CD4-positive, alpha-beta memory T cell (primary cell): ENCODE measurements at regions not wholly inside any gene's neighbourhood (a gene's known extent, or its start where the extent isn't known, plus 50 kb on each side); places are given as distances from the start of the nearest gene placed in this dataset.
"Not testable (repeated sequence)": the region's sequence is repeated elsewhere in the genome, so short reads cannot be mapped to it uniquely, and the experiment has no call there.

Experiments
- CTCF ChIA-PET: fragments of 350-600 bp; sonication (Branson Sonifier 250); formaldehyde crosslinking; loops from one replicate; lab custom pipeline; 2021; ENCODE audit warnings: inconsistent platforms; ENCODE audit not compliant: partially characterized antibody; lab: Charles Lee
- POLR2A ChIA-PET: fragments of 350-600 bp; sonication (Branson Sonifier 250); formaldehyde crosslinking; loops from one replicate; lab custom pipeline; 2021; ENCODE audit not compliant: partially characterized antibody; lab: Charles Lee
- DNase-seq, 5 donors: peaks; one replicate each; pipeline versions ENCODE4 v3.0.0 to v3.0.0-alpha.2; 2020 to 2022; ENCODE audit warnings: mixed read lengths in 1 of 5
- H3K27ac ChIP-seq: one replicate; pipeline ENCODE4 v1.7.0; 2013; ENCODE audit warnings: low read depth, low read length
- H3K27me3 ChIP-seq: 2 replicates; pipeline ENCODE4 v1.7.0; 2013; ENCODE audit warnings: mild to moderate bottlenecking, low read length, moderate library complexity; ENCODE audit not compliant: insufficient read depth
- H3K36me3 ChIP-seq: 2 replicates; pipeline ENCODE4 v1.7.0; 2013; ENCODE audit warnings: mild to moderate bottlenecking, low read length, moderate library complexity; ENCODE audit not compliant: insufficient read depth
- H3K4me1 ChIP-seq: 2 replicates; pipeline ENCODE4 v1.7.0; 2013; ENCODE audit warnings: mild to moderate bottlenecking, low read length, moderate library complexity; ENCODE audit not compliant: insufficient read depth
- H3K4me3 ChIP-seq, 2 donors: one replicate each; pipeline ENCODE4 v1.7.0; 2013; ENCODE audit warnings: low read length in 2 of 2, mild to moderate bottlenecking in 1 of 2
- H3K9me3 ChIP-seq, 2 donors: one replicate each; pipeline ENCODE4 v1.7.0; 2013; ENCODE audit warnings: low read length in 2 of 2, control low read depth in 1 of 2; ENCODE audit not compliant: control insufficient read depth in 1 of 2
- H3K27ac Mint-ChIP-seq, 7 donors: one replicate each; pipeline ENCODE4 v1.8.0; 2020 to 2021; ENCODE audit warnings: mixed read lengths in 7 of 7, mild to moderate bottlenecking in 6 of 7, inconsistent platforms in 3 of 7, moderate library complexity in 3 of 7
- H3K27me3 Mint-ChIP-seq, 2 donors: one replicate each; pipeline ENCODE4 v1.8.0; 2020 to 2021; ENCODE audit warnings: mixed read lengths in 2 of 2
- H3K36me3 Mint-ChIP-seq, 2 donors: one replicate each; pipeline ENCODE4 v1.8.0; 2020 to 2021; ENCODE audit warnings: mixed read lengths in 2 of 2, inconsistent platforms in 1 of 2, mild to moderate bottlenecking in 1 of 2
- H3K4me1 Mint-ChIP-seq, 4 donors: one replicate each; pipeline ENCODE4 v1.8.0; 2020 to 2021; ENCODE audit warnings: mixed read lengths in 4 of 4, mild to moderate bottlenecking in 1 of 4
- H3K4me3 Mint-ChIP-seq, 8 donors: one replicate each; pipeline ENCODE4 v1.8.0; 2020 to 2021; ENCODE audit warnings: mixed read lengths in 8 of 8, mild to moderate bottlenecking in 7 of 8, moderate library complexity in 6 of 8, inconsistent platforms in 3 of 8
- H3K9me3 Mint-ChIP-seq, 8 donors: one replicate each; pipeline ENCODE4 v1.8.0; 2020 to 2021; ENCODE audit warnings: mixed read lengths in 8 of 8, mild to moderate bottlenecking in 5 of 8, inconsistent platforms in 3 of 8, moderate library complexity in 1 of 8
- intact Hi-C: fragments of 100-400 bp; cut with micrococcal nuclease; formaldehyde crosslinking; loops from one replicate; pipeline ENCODE4 v1.15.1; 2023

- H3K4me3 ChIP-seq, H3K9me3 ChIP-seq, H3K27ac ChIP-seq, H3K36me3 ChIP-seq, H3K4me3 Mint-ChIP-seq, H3K36me3 Mint-ChIP-seq, H3K4me1 ChIP-seq, DNase-seq, CTCF ChIA-PET, H3K27me3 ChIP-seq, H3K27ac Mint-ChIP-seq, intact Hi-C loops: not testable (repeated sequence)
- POLR2A ChIA-PET: interaction anchor here (0.7 to 1.8 kb wide), 2 partner anchors 9 to 14 kb away, joined by 3 to 7 read pairs; no protein-coding TSS in a partner anchor
- Mint-ChIP-seq H3K4me1 (peaks cover 1 to 13% (median 3%) of the 10 kb centered on the region in 4 donors), H3K9me3 (peaks cover 0 to 12% (median 4%) of the 10 kb centered on the region in 8 donors), H3K27me3 (peaks cover 8 to 12% of the 10 kb centered on the region in 2 donors)
Observed at GRCh38 chr15:69769336-69769735, 316.7 kb downstream of the RPLP1 start.

DNA sequence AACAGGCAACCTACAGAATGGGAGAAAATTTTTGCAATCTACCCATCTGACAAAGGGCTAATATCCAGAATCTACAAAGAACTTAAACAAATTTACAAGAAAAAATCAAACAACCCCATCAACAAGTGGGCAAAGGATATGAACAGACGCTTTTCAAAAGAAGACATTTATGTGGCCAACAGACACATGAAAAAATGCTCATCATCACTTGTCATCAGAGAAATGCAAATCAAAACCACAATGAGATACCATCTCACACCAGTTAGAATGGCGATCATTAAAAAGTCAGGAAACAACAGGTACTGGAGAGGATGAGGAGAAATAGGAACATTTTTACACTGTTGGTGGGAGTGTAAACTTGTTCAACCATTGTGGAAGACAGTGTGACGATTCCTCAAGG lies 321.6 kb downstream of the RPLP1 start:
- H3K27ac Mint-ChIP-seq, POLR2A ChIA-PET, H3K4me1 ChIP-seq, H3K36me3 Mint-ChIP-seq, H3K4me3 ChIP-seq, H3K4me3 Mint-ChIP-seq, H3K36me3 ChIP-seq, CTCF ChIA-PET, intact Hi-C loops, H3K27me3 ChIP-seq, DNase-seq, H3K9me3 ChIP-seq, H3K27ac ChIP-seq: not testable (repeated sequence)
- Mint-ChIP-seq H3K4me1 (peaks cover under 1 to 12% (median 4%) of the 10 kb centered on the region in 4 donors), H3K27me3 (peaks cover 3 to 12% of the 10 kb centered on the region in 2 donors), H3K9me3 (peaks cover 0 to 11% (median 5%) of the 10 kb centered on the region in 8 donors)

DNA sequence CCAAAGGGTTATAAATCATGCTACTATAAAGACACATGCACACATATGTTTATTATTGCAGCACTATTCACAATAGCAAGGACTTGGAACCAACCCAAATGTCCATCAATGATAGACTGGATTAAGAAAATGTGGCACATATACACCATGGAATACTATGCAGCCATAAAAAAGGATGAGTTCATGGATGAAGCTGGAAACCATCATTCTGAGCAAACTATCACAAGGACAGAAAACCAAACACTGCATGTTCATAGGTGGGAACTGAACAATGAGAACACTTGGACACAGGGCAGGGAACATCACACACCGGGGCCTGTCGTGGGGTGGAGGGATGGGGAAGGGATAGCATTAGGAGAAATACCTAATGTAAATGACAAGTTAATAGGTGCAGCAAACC lies 322.1 kb downstream of the RPLP1 start:
- H3K4me1 Mint-ChIP-seq, H3K36me3 ChIP-seq, H3K27ac ChIP-seq, intact Hi-C loops, H3K4me3 Mint-ChIP-seq, H3K4me3 ChIP-seq, POLR2A ChIA-PET, CTCF ChIA-PET, H3K27ac Mint-ChIP-seq, H3K36me3 Mint-ChIP-seq, DNase-seq, H3K4me1 ChIP-seq, H3K27me3 ChIP-seq, H3K9me3 ChIP-seq: not testable (repeated sequence)
- H3K27me3 Mint-ChIP-seq: peaks cover 3 to 12% of the 10 kb centered on the region in 2 donors
- peaks cover 0 to 11% (median 5%) of the 10 kb centered on the region in 8 donors for H3K9me3 Mint-ChIP-seq

- intact Hi-C loops: no loop called here
- no peaks in the 10 kb centered on the region for H3K27me3 Mint-ChIP-seq
- H3K4me3 Mint-ChIP-seq: no peak overlapping the region
- H3K9me3 Mint-ChIP-seq: peaks cover 0 to 11% (median 5%) of the 10 kb centered on the region in 8 donors
- no peaks in the 10 kb centered on the region for H3K27me3 ChIP-seq
- no peak overlapping the region for H3K27ac ChIP-seq
- DNase-seq: no peak
- no peaks in the 10 kb centered on the region for H3K36me3 ChIP-seq
- H3K27ac Mint-ChIP-seq: no peak overlapping the region
- ChIA-PET POLR2A (no interaction called here), CTCF (interaction anchor here (0.6 to 0.7 kb wide), 2 partner anchors 23 to 682 kb away, joined by 3 read pairs; no protein-coding TSS in a partner anchor)
- peaks cover 8 to 18% (median 13%) of the 10 kb centered on the region in 4 donors for H3K4me1 Mint-ChIP-seq
- no peaks in the 10 kb centered on the region for H3K9me3 ChIP-seq
- no peaks in the 10 kb centered on the region for H3K36me3 Mint-ChIP-seq
- no peak overlapping the region for H3K4me3 ChIP-seq
- H3K4me1 ChIP-seq: peaks cover 8% of the 10 kb centered on the region
Observed at GRCh38 chr15:69777356-69777755, 320.4 kb downstream of the TLE3 start.

DNA sequence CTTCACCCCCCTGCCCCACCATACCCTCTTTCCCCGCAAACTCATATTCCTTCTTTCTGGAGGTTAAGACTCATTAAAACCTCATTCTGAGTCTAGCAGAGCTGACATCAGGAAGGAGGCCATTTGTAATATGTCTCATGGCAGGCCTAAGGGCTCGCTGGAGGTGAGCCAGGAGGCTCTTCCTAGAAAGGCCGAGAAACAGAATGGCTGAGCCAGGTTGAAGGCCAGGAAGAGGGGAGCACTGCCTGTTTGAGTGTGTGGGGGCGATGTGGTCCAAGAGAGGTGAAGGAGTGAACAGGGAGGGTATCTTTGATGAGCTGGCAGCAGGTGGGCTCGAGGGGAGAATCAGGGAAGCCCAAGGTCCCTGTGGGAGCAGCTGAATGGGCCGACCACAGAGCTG lies 317.3 kb downstream of the TLE3 start:
- Mint-ChIP-seq H3K4me3 (no peak overlapping the region), H3K36me3 (no peaks in the 10 kb centered on the region), H3K4me1 (peaks cover 11 to 25% (median 17%) of the 10 kb centered on the region in 4 donors), H3K9me3 (peaks cover 0 to 11% (median 4%) of the 10 kb centered on the region in 8 donors), H3K27me3 (peaks cover 8 to 9% of the 10 kb centered on the region in 2 donors), H3K27ac (no peak overlapping the region)
- Histone ChIP-seq H3K27ac (no peak overlapping the region), H3K27me3 (no peaks in the 10 kb centered on the region), H3K9me3 (no peaks in the 10 kb centered on the region), H3K4me3 (no peak overlapping the region), H3K36me3 (no peaks in the 10 kb centered on the region), H3K4me1 (peaks cover 16% of the 10 kb centered on the region)
- POLR2A ChIA-PET: no interaction called here
- intact Hi-C loops: no loop called here
- CTCF ChIA-PET: interaction anchor here (1.5 kb wide), 1 partner anchor 25 kb away, joined by 3 read pairs; no protein-coding TSS in a partner anchor
- DNase-seq: no peak

- H3K4me3 ChIP-seq: no peak overlapping the region
- H3K27ac ChIP-seq: no peak overlapping the region
- ChIA-PET CTCF (interaction anchor here (1.5 kb wide), 1 partner anchor 25 kb away, joined by 3 read pairs; no protein-coding TSS in a partner anchor), POLR2A (no interaction called here)
- Mint-ChIP-seq H3K27me3 (peaks cover 9 to 13% of the 10 kb centered on the region in 2 donors), H3K36me3 (no peaks in the 10 kb centered on the region), H3K4me1 (peaks cover 11 to 25% (median 17%) of the 10 kb centered on the region in 4 donors), H3K4me3 (no peak overlapping the region), H3K27ac (no peak overlapping the region), H3K9me3 (peaks cover 0 to 11% (median 4%) of the 10 kb centered on the region in 8 donors)
- no peaks in the 10 kb centered on the region for H3K27me3 ChIP-seq
- H3K36me3 ChIP-seq: no peaks in the 10 kb centered on the region
- H3K4me1 ChIP-seq: peaks cover 16% of the 10 kb centered on the region
- intact Hi-C loops: no loop called here
- no peak for DNase-seq
- H3K9me3 ChIP-seq: no peaks in the 10 kb centered on the region
Observed at GRCh38 chr15:69780981-69781380, 316.7 kb downstream of the TLE3 start.

DNA sequence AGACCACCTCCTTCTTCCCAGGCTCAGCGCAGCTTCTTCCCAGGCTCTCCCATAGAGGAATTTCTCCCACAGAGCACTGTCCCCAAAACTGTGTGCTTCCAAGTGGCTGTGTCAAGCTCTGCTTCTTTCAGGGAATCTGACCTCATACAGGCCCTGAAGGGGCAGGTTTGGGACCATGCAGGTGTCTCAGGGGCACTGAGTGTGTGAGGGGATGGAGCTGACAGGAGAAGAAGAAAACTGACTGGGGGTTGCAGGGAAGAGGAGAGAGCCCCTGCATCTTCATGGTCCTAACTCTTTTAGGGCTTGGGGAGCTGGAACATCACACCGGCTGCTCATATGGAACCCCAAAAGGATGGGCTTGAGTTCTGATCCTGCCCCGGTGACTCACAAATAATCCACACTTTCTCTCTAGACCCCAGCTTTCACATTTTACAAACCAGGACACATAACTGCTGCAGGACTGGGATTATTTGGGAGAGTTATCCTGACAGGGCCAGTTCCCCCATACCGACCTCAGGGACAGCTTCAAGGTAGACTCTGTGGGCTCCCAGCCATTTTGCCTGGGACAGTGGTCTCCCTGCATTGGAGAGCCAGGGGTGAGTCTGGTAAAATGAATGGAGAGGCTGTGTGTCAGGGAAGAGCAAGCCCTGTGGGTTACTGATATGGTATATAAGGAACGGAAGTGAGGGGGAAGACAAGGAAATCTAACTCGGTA lies 316.1 kb downstream of the TLE3 start:
- Mint-ChIP-seq H3K27ac (no peak overlapping the region), H3K9me3 (peaks cover 0 to 11% (median 4%) of the 10 kb centered on the region in 8 donors), H3K27me3 (peaks cover 9 to 15% of the 10 kb centered on the region in 2 donors), H3K4me1 (peaks cover 11 to 25% (median 17%) of the 10 kb centered on the region in 4 donors), H3K36me3 (no peaks in the 10 kb centered on the region), H3K4me3 (no peak overlapping the region)
- POLR2A ChIA-PET: no interaction called here
- CTCF ChIA-PET: interaction anchor here (1.5 kb wide), 1 partner anchor 26 kb away, joined by 3 read pairs; no protein-coding TSS in a partner anchor
- Histone ChIP-seq H3K9me3 (no peaks in the 10 kb centered on the region), H3K27me3 (no peaks in the 10 kb centered on the region), H3K27ac (no peak overlapping the region), H3K4me1 (peaks cover 16% of the 10 kb centered on the region), H3K4me3 (no peak overlapping the region), H3K36me3 (no peaks in the 10 kb centered on the region)
- intact Hi-C loops: loop anchor here (2.0 kb wide), 1 partner anchor 21 kb away; no protein-coding TSS in a partner anchor
- no peak for DNase-seq
